ENCODE measurements at regions not wholly inside any gene's neighbourhood (a gene's known extent, or its start where the extent isn't known, plus 50 kb on each side); places are given as distances from the start of the nearest gene placed in this dataset.

DNA sequence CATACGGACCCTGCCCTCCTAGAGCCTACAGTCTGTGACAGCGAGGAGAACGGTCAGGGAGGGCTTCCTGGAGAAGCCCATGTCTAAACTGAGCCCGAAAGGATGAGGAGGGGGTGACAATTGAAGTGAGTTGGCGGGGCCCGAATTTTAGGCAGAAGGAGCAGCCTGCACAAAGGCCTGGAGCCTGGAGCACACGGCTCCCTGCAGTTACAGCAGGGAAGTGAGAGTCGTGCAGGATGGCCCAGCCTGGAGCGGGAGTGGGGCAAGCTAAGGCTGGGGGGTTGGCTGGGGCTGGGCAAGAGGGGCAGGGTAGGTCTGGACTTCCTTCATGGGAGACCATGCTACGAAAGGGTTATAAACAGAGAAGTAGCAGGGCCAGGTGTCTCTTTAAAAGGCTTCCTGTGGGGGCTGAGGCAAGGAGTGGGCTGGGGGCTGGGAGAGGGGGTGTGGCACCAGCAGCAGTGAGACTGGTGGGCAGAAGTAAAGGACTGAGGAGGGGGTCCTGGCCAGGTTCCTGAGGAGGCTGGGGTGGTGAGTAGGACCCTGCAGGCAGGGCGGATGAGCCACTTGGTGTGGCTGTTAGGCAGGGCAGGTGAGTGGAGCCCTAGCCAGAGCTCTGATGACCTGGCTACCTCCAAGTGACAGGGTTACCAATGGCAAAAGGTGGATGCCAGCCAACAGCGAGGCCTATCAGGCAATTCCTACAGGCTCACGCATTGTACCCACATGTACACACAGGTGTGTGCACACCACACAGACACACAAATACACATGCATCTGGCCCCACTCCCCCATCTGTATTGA, 119.2 kb downstream of the MRPL14 start (continued):
- no peak for TF ChIP-seq ISL1 (CRISPR knock-in tag; IDR thresholded peaks at IDR 0.05)
- no peak for TF ChIP-seq RARB (CRISPR knock-in tag; IDR thresholded peaks at IDR 0.05)
- no peak for TF ChIP-seq SNAI2 (CRISPR knock-in tag; IDR thresholded peaks at IDR 0.05)
- no peak for TF ChIP-seq TCF4 (CRISPR knock-in tag; IDR thresholded peaks at IDR 0.05; ENCODE audit: borderline replicate concordance)
- TF ChIP-seq ARNTL (CRISPR knock-in tag; IDR thresholded peaks at IDR 0.05; ENCODE audit: borderline replicate concordance, low read depth), result no peak
- no peak for TF ChIP-seq ZNF70 (CRISPR knock-in tag; IDR thresholded peaks at IDR 0.05)
- TF ChIP-seq ZFP30 (CRISPR knock-in tag; IDR thresholded peaks at IDR 0.05), result no peak
- TF ChIP-seq, protein P1, sequence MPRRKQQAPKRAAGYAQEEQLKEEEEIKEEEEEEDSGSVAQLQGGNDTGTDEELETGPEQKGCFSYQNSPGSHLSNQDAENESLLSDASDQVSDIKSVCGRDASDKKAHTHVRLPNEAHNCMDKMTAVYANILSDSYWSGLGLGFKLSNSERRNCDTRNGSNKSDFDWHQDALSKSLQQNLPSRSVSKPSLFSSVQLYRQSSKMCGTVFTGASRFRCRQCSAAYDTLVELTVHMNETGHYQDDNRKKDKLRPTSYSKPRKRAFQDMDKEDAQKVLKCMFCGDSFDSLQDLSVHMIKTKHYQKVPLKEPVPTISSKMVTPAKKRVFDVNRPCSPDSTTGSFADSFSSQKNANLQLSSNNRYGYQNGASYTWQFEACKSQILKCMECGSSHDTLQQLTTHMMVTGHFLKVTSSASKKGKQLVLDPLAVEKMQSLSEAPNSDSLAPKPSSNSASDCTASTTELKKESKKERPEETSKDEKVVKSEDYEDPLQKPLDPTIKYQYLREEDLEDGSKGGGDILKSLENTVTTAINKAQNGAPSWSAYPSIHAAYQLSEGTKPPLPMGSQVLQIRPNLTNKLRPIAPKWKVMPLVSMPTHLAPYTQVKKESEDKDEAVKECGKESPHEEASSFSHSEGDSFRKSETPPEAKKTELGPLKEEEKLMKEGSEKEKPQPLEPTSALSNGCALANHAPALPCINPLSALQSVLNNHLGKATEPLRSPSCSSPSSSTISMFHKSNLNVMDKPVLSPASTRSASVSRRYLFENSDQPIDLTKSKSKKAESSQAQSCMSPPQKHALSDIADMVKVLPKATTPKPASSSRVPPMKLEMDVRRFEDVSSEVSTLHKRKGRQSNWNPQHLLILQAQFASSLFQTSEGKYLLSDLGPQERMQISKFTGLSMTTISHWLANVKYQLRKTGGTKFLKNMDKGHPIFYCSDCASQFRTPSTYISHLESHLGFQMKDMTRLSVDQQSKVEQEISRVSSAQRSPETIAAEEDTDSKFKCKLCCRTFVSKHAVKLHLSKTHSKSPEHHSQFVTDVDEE (CRISPR knock-in tag; IDR thresholded peaks at IDR 0.05), result no peak
- no peak for TF ChIP-seq ZNF8 (CRISPR knock-in tag; IDR thresholded peaks at IDR 0.05)

DNA sequence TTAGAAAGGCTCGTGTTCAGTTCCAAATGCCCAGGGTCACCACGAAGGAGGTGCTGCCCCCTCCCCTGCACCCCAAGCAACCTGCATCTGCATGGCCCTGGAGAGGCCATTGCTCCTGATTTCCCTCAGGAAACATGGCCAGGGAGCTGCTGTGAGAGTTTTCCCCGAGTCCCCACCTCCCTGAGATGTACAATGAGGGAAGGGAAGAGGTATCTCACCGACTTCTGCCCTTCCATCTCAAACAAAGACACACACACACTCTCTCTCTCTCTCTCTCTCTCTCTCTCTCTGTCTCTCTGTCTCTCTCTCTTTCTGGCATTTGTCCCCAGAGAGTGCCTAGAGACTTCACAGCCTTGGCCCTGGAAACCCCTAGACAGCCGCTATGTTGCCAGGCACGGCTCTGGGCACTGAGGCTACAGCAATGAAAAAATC, 120.4 kb downstream of the MRPL14 start:
- ATAC-seq, result no peak
- TF ChIP-seq ZNF565 (CRISPR knock-in tag; conservative IDR thresholded peaks at IDR 0.05; ENCODE audit: low read depth) (no peak), CSDC2 (CRISPR knock-in tag; IDR thresholded peaks at IDR 0.05) (no peak), PPARA (CRISPR knock-in tag; IDR thresholded peaks at IDR 0.05; ENCODE audit: borderline replicate concordance) (no peak), TCF4 (CRISPR knock-in tag; IDR thresholded peaks at IDR 0.05; ENCODE audit: borderline replicate concordance) (no peak), ZNF8 (CRISPR knock-in tag; IDR thresholded peaks at IDR 0.05) (no peak), ZFP30 (CRISPR knock-in tag; IDR thresholded peaks at IDR 0.05) (no peak), ESRRG (CRISPR knock-in tag; IDR thresholded peaks at IDR 0.05) (no peak), BACH2 (CRISPR knock-in tag; IDR thresholded peaks at IDR 0.05; ENCODE audit: borderline replicate concordance) (no peak), TOX (CRISPR knock-in tag; IDR thresholded peaks at IDR 0.05; ENCODE audit: borderline replicate concordance) (no peak), OSR1 (CRISPR knock-in tag; IDR thresholded peaks at IDR 0.05) (no peak), ZNF70 (CRISPR knock-in tag; IDR thresholded peaks at IDR 0.05) (no peak), ARNTL (CRISPR knock-in tag; IDR thresholded peaks at IDR 0.05; ENCODE audit: borderline replicate concordance, low read depth) (no peak), ISL1 (CRISPR knock-in tag; IDR thresholded peaks at IDR 0.05) (no peak), RARB (CRISPR knock-in tag; IDR thresholded peaks at IDR 0.05) (no peak), GLIS3 (CRISPR knock-in tag; IDR thresholded peaks at IDR 0.05) (no peak), ZC3H10 (CRISPR knock-in tag; IDR thresholded peaks at IDR 0.05) (no peak)
- TF ChIP-seq, protein P2, sequence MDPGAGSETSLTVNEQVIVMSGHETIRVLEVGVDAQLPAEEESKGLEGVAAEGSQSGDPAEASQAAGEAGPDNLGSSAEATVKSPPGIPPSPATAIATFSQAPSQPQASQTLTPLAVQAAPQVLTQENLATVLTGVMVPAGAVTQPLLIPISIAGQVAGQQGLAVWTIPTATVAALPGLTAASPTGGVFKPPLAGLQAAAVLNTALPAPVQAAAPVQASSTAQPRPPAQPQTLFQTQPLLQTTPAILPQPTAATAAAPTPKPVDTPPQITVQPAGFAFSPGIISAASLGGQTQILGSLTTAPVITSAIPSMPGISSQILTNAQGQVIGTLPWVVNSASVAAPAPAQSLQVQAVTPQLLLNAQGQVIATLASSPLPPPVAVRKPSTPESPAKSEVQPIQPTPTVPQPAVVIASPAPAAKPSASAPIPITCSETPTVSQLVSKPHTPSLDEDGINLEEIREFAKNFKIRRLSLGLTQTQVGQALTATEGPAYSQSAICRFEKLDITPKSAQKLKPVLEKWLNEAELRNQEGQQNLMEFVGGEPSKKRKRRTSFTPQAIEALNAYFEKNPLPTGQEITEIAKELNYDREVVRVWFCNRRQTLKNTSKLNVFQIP (CRISPR knock-in tag; IDR thresholded peaks at IDR 0.05; ENCODE audit: borderline replicate concordance, low read depth), result no peak
- TF ChIP-seq, protein P3, sequence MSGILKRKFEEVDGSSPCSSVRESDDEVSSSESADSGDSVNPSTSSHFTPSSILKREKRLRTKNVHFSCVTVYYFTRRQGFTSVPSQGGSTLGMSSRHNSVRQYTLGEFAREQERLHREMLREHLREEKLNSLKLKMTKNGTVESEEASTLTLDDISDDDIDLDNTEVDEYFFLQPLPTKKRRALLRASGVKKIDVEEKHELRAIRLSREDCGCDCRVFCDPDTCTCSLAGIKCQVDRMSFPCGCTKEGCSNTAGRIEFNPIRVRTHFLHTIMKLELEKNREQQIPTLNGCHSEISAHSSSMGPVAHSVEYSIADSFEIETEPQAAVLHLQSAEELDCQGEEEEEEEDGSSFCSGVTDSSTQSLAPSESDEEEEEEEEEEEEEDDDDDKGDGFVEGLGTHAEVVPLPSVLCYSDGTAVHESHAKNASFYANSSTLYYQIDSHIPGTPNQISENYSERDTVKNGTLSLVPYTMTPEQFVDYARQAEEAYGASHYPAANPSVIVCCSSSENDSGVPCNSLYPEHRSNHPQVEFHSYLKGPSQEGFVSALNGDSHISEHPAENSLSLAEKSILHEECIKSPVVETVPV (CRISPR knock-in tag; IDR thresholded peaks at IDR 0.05), result no peak
- TF ChIP-seq, protein P4, sequence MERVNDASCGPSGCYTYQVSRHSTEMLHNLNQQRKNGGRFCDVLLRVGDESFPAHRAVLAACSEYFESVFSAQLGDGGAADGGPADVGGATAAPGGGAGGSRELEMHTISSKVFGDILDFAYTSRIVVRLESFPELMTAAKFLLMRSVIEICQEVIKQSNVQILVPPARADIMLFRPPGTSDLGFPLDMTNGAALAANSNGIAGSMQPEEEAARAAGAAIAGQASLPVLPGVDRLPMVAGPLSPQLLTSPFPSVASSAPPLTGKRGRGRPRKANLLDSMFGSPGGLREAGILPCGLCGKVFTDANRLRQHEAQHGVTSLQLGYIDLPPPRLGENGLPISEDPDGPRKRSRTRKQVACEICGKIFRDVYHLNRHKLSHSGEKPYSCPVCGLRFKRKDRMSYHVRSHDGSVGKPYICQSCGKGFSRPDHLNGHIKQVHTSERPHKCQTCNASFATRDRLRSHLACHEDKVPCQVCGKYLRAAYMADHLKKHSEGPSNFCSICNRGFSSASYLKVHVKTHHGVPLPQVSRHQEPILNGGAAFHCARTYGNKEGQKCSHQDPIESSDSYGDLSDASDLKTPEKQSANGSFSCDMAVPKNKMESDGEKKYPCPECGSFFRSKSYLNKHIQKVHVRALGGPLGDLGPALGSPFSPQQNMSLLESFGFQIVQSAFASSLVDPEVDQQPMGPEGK (CRISPR knock-in tag; IDR thresholded peaks at IDR 0.05; ENCODE audit: borderline replicate concordance), result no peak
- TF ChIP-seq, protein P5, sequence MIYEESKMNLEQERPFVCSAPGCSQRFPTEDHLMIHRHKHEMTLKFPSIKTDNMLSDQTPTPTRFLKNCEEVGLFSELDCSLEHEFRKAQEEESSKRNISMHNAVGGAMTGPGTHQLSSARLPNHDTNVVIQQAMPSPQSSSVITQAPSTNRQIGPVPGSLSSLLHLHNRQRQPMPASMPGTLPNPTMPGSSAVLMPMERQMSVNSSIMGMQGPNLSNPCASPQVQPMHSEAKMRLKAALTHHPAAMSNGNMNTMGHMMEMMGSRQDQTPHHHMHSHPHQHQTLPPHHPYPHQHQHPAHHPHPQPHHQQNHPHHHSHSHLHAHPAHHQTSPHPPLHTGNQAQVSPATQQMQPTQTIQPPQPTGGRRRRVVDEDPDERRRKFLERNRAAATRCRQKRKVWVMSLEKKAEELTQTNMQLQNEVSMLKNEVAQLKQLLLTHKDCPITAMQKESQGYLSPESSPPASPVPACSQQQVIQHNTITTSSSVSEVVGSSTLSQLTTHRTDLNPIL (CRISPR knock-in tag; IDR thresholded peaks at IDR 0.05; ENCODE audit: low read depth), result no peak
